GM12878 (cell line): ENCODE measurements at regions not wholly inside any gene's neighbourhood (a gene's known extent, or its start where the extent isn't known, plus 50 kb on each side); places are given as distances from the start of the nearest gene placed in this dataset.

Experiments
- ATAC-seq: fragments of 200-7000 bp; cut with Tn5 transposase; 3 replicates; pipeline ENCODE4 v1.9.1; 2020; ENCODE audit warnings: mild to moderate bottlenecking, moderate library complexity
- BruUV-seq: library from RNA; stranded (reverse); fragments of 400-500 nt; replicated peaks from 2 replicates; lab custom pipeline; 2021; lab: Mats Ljungman, UMichigan
- CTCF ChIA-PET: fragments of 300-600 bp; sonication (Branson Sonifier 250); formaldehyde crosslinking; extraction: SDS; loops from one replicate; lab custom pipeline; 2021; ENCODE audit warnings: inconsistent platforms; lab: Yijun Ruan, JAX
- POLR2A ChIA-PET: fragments of 350-600 bp; formaldehyde crosslinking; extraction: SDS; loops from one replicate; lab custom pipeline; 2021; ENCODE audit warnings: inconsistent platforms; lab: Charles Lee
- RAD21 ChIA-PET: fragments of 300-600 bp; sonication (Branson Sonifier 250); formaldehyde crosslinking; loops from one replicate; lab custom pipeline; 2023; ENCODE audit warnings: antibody characterized with exemption; ENCODE audit not compliant: unreplicated experiment; lab: Charles Lee
- SMC1A ChIA-PET: fragments of 300-600 bp; sonication (Branson Sonifier 250); formaldehyde crosslinking; loops from one replicate; lab custom pipeline; 2023; ENCODE audit not compliant: unreplicated experiment, uncharacterized antibody; lab: Charles Lee
- DNase-seq: peaks from one replicate; pipeline ENCODE4 v3.0.0-alpha.2; 2011; ENCODE audit warnings: low read depth, low spot score
- FAIRE-seq: peaks from 3 replicates; lab custom pipeline; 2011; peaks lifted over from hg19 to GRCh38; lab: Jason Lieb, UNC
- H2AFZ ChIP-seq: 2 replicates; pipeline ENCODE4 v1.6.0; 2011; ENCODE audit warnings: low read depth, low read length, control low read depth; ENCODE audit not compliant: control insufficient read depth
- H3K27ac ChIP-seq: 2 replicates; pipeline ENCODE4 v1.5.1; 2011; ENCODE audit warnings: control low read depth; ENCODE audit not compliant: control insufficient read depth, insufficient read depth
- H3K27me3 ChIP-seq, 2 experiments: replicated peaks in 1 of 2; 2 replicates each; pipeline versions ENCODE4 v1.6.0 to v1.6.1; 2011; ENCODE audit warnings: low read length in 1 of 2; ENCODE audit not compliant: control insufficient read depth in 2 of 2, insufficient read depth in 2 of 2
- H3K36me3 ChIP-seq, 2 experiments: 2 replicates each; pipeline ENCODE4 v1.5.1; 2011; ENCODE audit warnings: low read length in 1 of 2; ENCODE audit not compliant: control insufficient read depth in 2 of 2, insufficient read depth in 2 of 2
- H3K4me1 ChIP-seq: 2 replicates; pipeline ENCODE4 v1.6.1; 2011; ENCODE audit warnings: mild to moderate bottlenecking, low read length, moderate library complexity, mixed read lengths; ENCODE audit not compliant: control insufficient read depth, insufficient read depth
- H3K4me2 ChIP-seq: 2 replicates; pipeline ENCODE4 v1.6.0; 2011; ENCODE audit warnings: control low read depth; ENCODE audit not compliant: control insufficient read depth, insufficient read depth
- H3K4me3 ChIP-seq: fragments of 200-600 bp; sonication (generic); 2 replicates; pipeline ENCODE4 v1.5.1; 2016
- H3K79me2 ChIP-seq: 2 replicates; pipeline ENCODE4 v1.6.0; 2011; ENCODE audit warnings: low read length; ENCODE audit not compliant: control insufficient read depth, insufficient read depth
- H3K9ac ChIP-seq: 2 replicates; pipeline ENCODE4 v1.8.0; 2011; ENCODE audit warnings: low read length, control low read depth, mixed read lengths; ENCODE audit not compliant: control insufficient read depth, insufficient read depth
- H3K9me3 ChIP-seq: replicated peaks from 3 replicates; pipeline ENCODE4 v1.5.1; 2011; ENCODE audit warnings: mild to moderate bottlenecking, low read length; ENCODE audit not compliant: control insufficient read depth, insufficient read depth
- H4K20me1 ChIP-seq: 2 replicates; pipeline ENCODE4 v1.6.0; 2011; ENCODE audit not compliant: control insufficient read depth, insufficient read depth
- ATF7 ChIP-seq: fragments of 450-650 bp; IDR thresholded peaks from 2 replicates; pipeline ENCODE4 v1.6.1; 2016; ENCODE audit warnings: low read depth, mild to moderate bottlenecking
- BCL11A ChIP-seq: IDR thresholded peaks from 2 replicates; pipeline ENCODE4 v1.6.1; 2011; ENCODE audit warnings: low read depth, low read length
- HCFC1 ChIP-seq: fragments of 150-350 bp; IDR thresholded peaks from 2 replicates; pipeline ENCODE4 v1.6.1; 2014; ENCODE audit warnings: low read length
- IKZF1 ChIP-seq: fragments of 450-650 bp; conservative IDR thresholded peaks from 2 replicates; pipeline ENCODE4 v1.6.1; 2017; ENCODE audit warnings: antibody characterized with exemption, mild to moderate bottlenecking
- POLR2AphosphoS2 ChIP-seq: IDR thresholded peaks from 2 replicates; pipeline ENCODE4 v1.6.1; 2011; ENCODE audit warnings: low read depth, mild to moderate bottlenecking, low read length, improper control_type of control experiment, moderate library complexity
- RAD51 ChIP-seq: fragments of 450-650 bp; IDR thresholded peaks from 2 replicates; pipeline ENCODE4 v1.6.1; 2016; ENCODE audit warnings: moderate library complexity, mild to moderate bottlenecking, inconsistent platforms
- ZBED1 ChIP-seq: IDR thresholded peaks from 2 replicates; pipeline ENCODE4 v1.6.1; 2016; ENCODE audit warnings: borderline replicate concordance
- ZZZ3 ChIP-seq: IDR thresholded peaks from 2 replicates; pipeline ENCODE4 v1.6.1; 2011; ENCODE audit warnings: low read depth; ENCODE audit not compliant: control insufficient read depth, insufficient read length
- WGBS: methylation state at CpG from one replicate; pipeline ENCODE4 v1.1.6; 2016; ENCODE audit warnings: low lambda C conversion rate; ENCODE audit not compliant: insufficient replicate concordance, insufficient coverage; ENCODE audit errors: missing lambda C conversion rate; 5-methylcytosine and 5-hydroxymethylcytosine counted together
- in situ Hi-C: fragments of 300-500 bp; cut with MboI; formaldehyde crosslinking; loops from 9 replicates; pipeline ENCODE4 v1.14.3; 2018; ENCODE audit warnings: mixed read lengths
- intact Hi-C: fragments of 100-400 bp; cut with micrococcal nuclease; formaldehyde crosslinking; loops from one replicate; pipeline ENCODE4 v1.14.2; 2022; ENCODE audit not compliant: unreplicated experiment
- TF ChIP-seq, protein P1 (sequence below): IDR thresholded peaks from 2 replicates; pipeline ENCODE4 v1.6.1; 2011; ENCODE audit warnings: borderline replicate concordance, low read depth, mild to moderate bottlenecking, moderate library complexity, mixed read lengths, low read length; ENCODE audit not compliant: insufficient read depth; ENCODE audit errors: extremely low read length

DNA sequence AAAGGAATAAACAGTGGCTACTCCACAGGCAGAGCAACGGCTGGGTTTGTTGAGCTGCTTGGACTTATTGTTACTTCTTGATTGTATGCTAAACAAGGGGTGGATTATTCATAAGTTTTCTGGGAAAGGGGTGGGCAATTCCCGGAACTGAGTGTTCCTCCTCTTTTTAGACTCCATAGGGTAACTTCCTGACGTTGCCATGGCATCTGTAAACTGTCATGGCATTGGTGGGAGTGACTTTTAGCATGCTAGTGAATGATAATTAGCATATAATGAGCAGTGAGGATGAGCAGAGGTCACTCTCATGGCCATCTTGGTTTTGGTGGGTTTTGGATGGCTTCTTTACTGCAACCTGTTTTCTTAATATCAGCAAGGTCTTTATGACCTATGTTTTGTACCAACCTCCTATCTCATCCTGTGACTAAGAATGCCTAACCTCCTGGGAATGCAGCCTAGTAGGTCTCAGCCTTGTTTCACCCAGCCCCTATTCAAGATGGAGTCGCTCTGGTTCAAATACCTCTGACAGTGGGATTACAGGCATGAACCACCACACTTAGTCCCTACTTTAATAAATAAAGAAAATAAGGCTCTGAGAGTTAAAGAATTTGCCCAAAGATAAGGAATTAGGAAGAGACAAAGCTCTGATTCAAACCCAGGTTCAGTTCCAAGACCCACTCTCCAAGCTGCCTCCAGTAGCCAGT lies 65.6 kb upstream of the CLMP start:
- CTCF ChIA-PET = interaction anchor here (0.5 to 4.0 kb wide), 63 partner anchors 9 to 407 kb away, joined by 3 to 62 read pairs (median 5); no protein-coding TSS in a partner anchor
- peaks cover 9% of the 10 kb centered on the region; the same call in 2 of the 3 replicates for H3K9me3 ChIP-seq
- WGBS = 10% methylated on average over 4 of the region's 4 CpGs
- POLR2A ChIA-PET = interaction anchor here (0.5 to 0.9 kb wide), 3 partner anchors 8 to 483 kb away, joined by 3 to 5 read pairs (median 3); no protein-coding TSS in a partner anchor
- peaks cover 28% of the 10 kb centered on the region for H3K4me1 ChIP-seq
- no peak overlapping the region for H3K4me3 ChIP-seq
- in situ Hi-C loops = no loop called here
- H4K20me1 ChIP-seq = no peaks in the 10 kb centered on the region
- no peaks in the 10 kb centered on the region for H3K27me3 ChIP-seq
- DNase-seq = no peak
- no peak for TF ChIP-seq IKZF1
- TF ChIP-seq, protein P1, sequence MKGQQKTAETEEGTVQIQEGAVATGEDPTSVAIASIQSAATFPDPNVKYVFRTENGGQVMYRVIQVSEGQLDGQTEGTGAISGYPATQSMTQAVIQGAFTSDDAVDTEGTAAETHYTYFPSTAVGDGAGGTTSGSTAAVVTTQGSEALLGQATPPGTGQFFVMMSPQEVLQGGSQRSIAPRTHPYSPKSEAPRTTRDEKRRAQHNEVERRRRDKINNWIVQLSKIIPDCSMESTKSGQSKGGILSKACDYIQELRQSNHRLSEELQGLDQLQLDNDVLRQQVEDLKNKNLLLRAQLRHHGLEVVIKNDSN = no peak
- TF ChIP-seq RAD51 = no peak
- TF ChIP-seq ZBED1 = no peak
- TF ChIP-seq POLR2AphosphoS2 = no peak
- TF ChIP-seq BCL11A = no peak
- no peak for TF ChIP-seq ATF7
- TF ChIP-seq ZZZ3 = no peak
- no peak for TF ChIP-seq HCFC1
- RAD21 ChIA-PET = interaction anchor here (0.6 to 2.2 kb wide), 10 partner anchors 9 to 447 kb away, joined by 3 to 18 read pairs (median 4); partner anchors contain the start of gene HSPA8
- no peak overlapping the region for H3K9ac ChIP-seq
- intact Hi-C loops = loop anchor here (5.0 kb wide), 1 partner anchor 148 kb away; no protein-coding TSS in a partner anchor
- H3K27ac ChIP-seq = no peak overlapping the region
- H3K79me2 ChIP-seq = no peaks in the 10 kb centered on the region
- no peak for FAIRE-seq
- no peak for ATAC-seq
- SMC1A ChIA-PET = interaction anchor here (0.8 to 1.7 kb wide), 15 partner anchors 9 to 446 kb away, joined by 3 to 12 read pairs (median 4); no protein-coding TSS in a partner anchor
- no peak overlapping the region for H3K4me2 ChIP-seq
- BruUV-seq = no TSS peak
- no peaks in the 10 kb centered on the region for H3K36me3 ChIP-seq
- H2AFZ ChIP-seq = peak overlapping the region; percentile 74; the same call in 1 of the 2 replicates
